ENCODE measurements at regions not wholly inside any gene's neighbourhood (a gene's known extent, or its start where the extent isn't known, plus 50 kb on each side); places are given as distances from the start of the nearest gene placed in this dataset.

GRCh38 chr6:140976806-140977205 lies 1155.9 kb upstream of the GJE1 start:
- Histone ChIP-seq H3K4me1 (no peaks in the 10 kb centered on the region), H3F3A (ENCODE audit: low read depth) (no peaks in the 10 kb centered on the region), H3K36me3 (no peaks in the 10 kb centered on the region), H3K9ac (no peak overlapping the region), H3K9me3 (ENCODE audit: low read depth) (no peaks in the 10 kb centered on the region), H3K4me3 (no peak overlapping the region), H3K27ac (no peak overlapping the region), H3K27me3 (no peaks in the 10 kb centered on the region), H2AFZ (replicated peaks) (no peak overlapping the region), H3K79me2 (ENCODE audit: low read depth) (no peaks in the 10 kb centered on the region), H3K4me2 (no peak overlapping the region), H4K20me1 (ENCODE audit: low read depth) (no peaks in the 10 kb centered on the region)
- no peak overlapping the region for H3K4me3 Mint-ChIP-seq
- H3K36me3 Mint-ChIP-seq, result no peaks in the 10 kb centered on the region
- no peak overlapping the region for H3K27ac Mint-ChIP-seq
- TF ChIP-seq EZH2phosphoT487 (IDR thresholded peaks at IDR 0.05) (no peak), CTCF (IDR thresholded peaks at IDR 0.05) (no peak), EZH2 (IDR thresholded peaks at IDR 0.05) (no peak)
- DNase-seq (ENCODE audit: low spot score), result no peak
- H3K9me3 Mint-ChIP-seq, result peaks cover 8% of the 10 kb centered on the region
- H3K27me3 Mint-ChIP-seq (ENCODE audit: insufficient read depth, low read depth), result peaks cover 6% of the 10 kb centered on the region
- peaks cover 13% of the 10 kb centered on the region for H3K4me1 Mint-ChIP-seq

GRCh38 chr6:140970485-140970884 lies 1162.2 kb upstream of the GJE1 start:
- peaks cover 6% of the 10 kb centered on the region for H3K27me3 Mint-ChIP-seq (ENCODE audit: insufficient read depth, low read depth)
- no peak overlapping the region for H2AFZ ChIP-seq (replicated peaks)
- no peak overlapping the region for H3K9ac ChIP-seq
- no peaks in the 10 kb centered on the region for H4K20me1 ChIP-seq (ENCODE audit: low read depth)
- H3K9me3 ChIP-seq (ENCODE audit: low read depth), result no peaks in the 10 kb centered on the region
- no peaks in the 10 kb centered on the region for H3K36me3 ChIP-seq
- no peak for TF ChIP-seq EZH2phosphoT487 (IDR thresholded peaks at IDR 0.05)
- TF ChIP-seq EZH2 (IDR thresholded peaks at IDR 0.05), result no peak
- TF ChIP-seq CTCF (IDR thresholded peaks at IDR 0.05), result no peak
- no peak overlapping the region for H3K4me2 ChIP-seq
- peaks cover 16% of the 10 kb centered on the region for H3K9me3 Mint-ChIP-seq
- no peak overlapping the region for H3K27ac Mint-ChIP-seq
- no peaks in the 10 kb centered on the region for H3F3A ChIP-seq (ENCODE audit: low read depth)
- no peak overlapping the region for H3K27ac ChIP-seq
- peaks cover 2% of the 10 kb centered on the region for H3K36me3 Mint-ChIP-seq
- no peak for DNase-seq (ENCODE audit: low spot score)
- no peaks in the 10 kb centered on the region for H3K4me1 Mint-ChIP-seq
- H3K4me1 ChIP-seq, result no peaks in the 10 kb centered on the region
- H3K27me3 ChIP-seq, result no peaks in the 10 kb centered on the region
- H3K4me3 Mint-ChIP-seq, result no peak overlapping the region
- H3K79me2 ChIP-seq (ENCODE audit: low read depth), result no peaks in the 10 kb centered on the region
- no peak overlapping the region for H3K4me3 ChIP-seq

GRCh38 chr6:140968062-140968461 lies 1164.7 kb upstream of the GJE1 start:
- H3K27ac Mint-ChIP-seq, result no peak overlapping the region

More at GRCh38 chr6:140968062-140968461, 1164.7 kb upstream of the GJE1 start:
- TF ChIP-seq EZH2phosphoT487 (IDR thresholded peaks at IDR 0.05) (no peak), CTCF (IDR thresholded peaks at IDR 0.05) (no peak), EZH2 (IDR thresholded peaks at IDR 0.05) (no peak)
- H3K4me3 ChIP-seq, result no peak overlapping the region
- peaks cover 2% of the 10 kb centered on the region for H3K36me3 Mint-ChIP-seq
- no peaks in the 10 kb centered on the region for H3K79me2 ChIP-seq (ENCODE audit: low read depth)
- H3K4me1 ChIP-seq, result no peaks in the 10 kb centered on the region
- no peak overlapping the region for H2AFZ ChIP-seq (replicated peaks)
- no peaks in the 10 kb centered on the region for H3K9me3 ChIP-seq (ENCODE audit: low read depth)
- no peak for DNase-seq (ENCODE audit: low spot score)
- H3K4me2 ChIP-seq, result no peak overlapping the region
- no peak overlapping the region for H3K4me3 Mint-ChIP-seq
- no peak overlapping the region for H3K27ac ChIP-seq
- H3K9ac ChIP-seq, result no peak overlapping the region
- no peaks in the 10 kb centered on the region for H3K4me1 Mint-ChIP-seq
- no peaks in the 10 kb centered on the region for H3K27me3 ChIP-seq
- H3K27me3 Mint-ChIP-seq (ENCODE audit: insufficient read depth, low read depth), result no peaks in the 10 kb centered on the region
- H3K9me3 Mint-ChIP-seq, result peaks cover 13% of the 10 kb centered on the region
- H3K36me3 ChIP-seq, result no peaks in the 10 kb centered on the region
- no peaks in the 10 kb centered on the region for H4K20me1 ChIP-seq (ENCODE audit: low read depth)
- no peaks in the 10 kb centered on the region for H3F3A ChIP-seq (ENCODE audit: low read depth)
